H7 (cell line): ENCODE measurements at regions not wholly inside any gene's neighbourhood (a gene's known extent, or its start where the extent isn't known, plus 50 kb on each side); places are given as distances from the start of the nearest gene placed in this dataset.

Source experiments
- DNase-seq: peaks from one replicate; pipeline ENCODE4 v3.0.0; 2012
- H3K27me3 ChIP-seq: 2 replicates; pipeline ENCODE4 v1.6.0; 2011; ENCODE audit warnings: mild to moderate bottlenecking, low read length; ENCODE audit not compliant: control insufficient read depth, insufficient read depth
- H3K36me3 ChIP-seq: replicated peaks from 2 replicates; pipeline ENCODE4 v1.5.1; 2011; ENCODE audit warnings: low read length; ENCODE audit not compliant: control insufficient read depth, insufficient read depth
- H3K4me3 ChIP-seq: 2 replicates; pipeline ENCODE4 v1.5.1; 2011; ENCODE audit warnings: low read depth, mild to moderate bottlenecking, control low read depth, low read length, moderate library complexity; ENCODE audit not compliant: insufficient read depth

- H3K36me3 ChIP-seq, result no peaks in the 10 kb centered on the region
- H3K27me3 ChIP-seq, result no peaks in the 10 kb centered on the region
- H3K4me3 ChIP-seq, result no peak overlapping the region
- DNase-seq, result no peak
Measured at GRCh38 chr13:67769987-67770341, 539.8 kb upstream of the PCDH9 start.

DNA sequence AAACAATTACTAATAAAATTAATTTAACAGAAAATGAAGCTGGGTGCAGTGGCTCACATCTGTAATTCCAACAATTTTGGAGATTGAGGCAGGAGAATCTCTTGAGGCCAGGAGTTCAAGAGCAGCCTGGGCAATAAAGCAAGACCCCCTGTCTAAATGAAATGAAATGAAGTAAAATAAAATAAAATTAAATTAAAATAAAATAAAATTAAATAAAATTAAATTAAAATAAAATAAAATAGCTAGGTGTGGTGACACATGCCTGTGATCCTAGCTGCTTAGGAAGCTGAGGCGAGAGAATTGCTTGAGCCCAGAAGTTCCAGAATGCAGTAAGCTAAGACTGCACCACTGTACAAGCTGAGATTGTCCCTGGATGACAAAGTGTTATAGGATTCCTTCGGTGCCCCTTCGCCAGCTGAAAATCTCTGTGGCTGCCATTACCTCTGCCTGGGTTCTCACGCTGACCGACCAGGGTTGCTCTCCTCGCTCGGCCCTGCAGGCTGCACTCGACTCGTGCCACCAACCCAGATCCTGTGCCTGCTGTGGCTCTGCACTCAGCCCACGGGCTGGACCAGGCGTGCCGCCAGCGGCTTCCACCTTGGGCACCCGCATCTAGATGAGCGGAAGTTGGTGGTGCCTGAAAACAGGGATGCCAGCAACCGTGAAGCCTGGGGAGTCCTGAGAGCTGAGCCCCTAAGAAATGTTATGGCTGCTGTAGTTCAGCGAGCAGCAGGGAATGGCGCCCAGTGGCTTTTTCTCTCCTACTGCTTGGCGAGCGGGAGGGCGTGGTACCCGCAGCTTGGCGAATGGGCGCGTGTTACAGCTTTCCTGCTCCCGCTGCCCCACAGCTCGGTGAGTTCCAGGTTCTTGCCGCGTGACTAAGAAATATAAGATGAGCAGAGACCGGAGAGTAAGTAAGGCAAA lies 539.2 kb upstream of the PCDH9 start:
- Histone ChIP-seq H3K4me3 (no peak overlapping the region), H3K36me3 (no peaks in the 10 kb centered on the region), H3K27me3 (no peaks in the 10 kb centered on the region)
- DNase-seq, result no peak

- no peak for DNase-seq
- no peaks in the 10 kb centered on the region; the same call in 1 of the 2 replicates for H3K27me3 ChIP-seq
- no peak overlapping the region for H3K4me3 ChIP-seq
- H3K36me3 ChIP-seq, result no peaks in the 10 kb centered on the region
Measured at GRCh38 chr13:67763984-67764383, 533.8 kb upstream of the PCDH9 start.

DNA sequence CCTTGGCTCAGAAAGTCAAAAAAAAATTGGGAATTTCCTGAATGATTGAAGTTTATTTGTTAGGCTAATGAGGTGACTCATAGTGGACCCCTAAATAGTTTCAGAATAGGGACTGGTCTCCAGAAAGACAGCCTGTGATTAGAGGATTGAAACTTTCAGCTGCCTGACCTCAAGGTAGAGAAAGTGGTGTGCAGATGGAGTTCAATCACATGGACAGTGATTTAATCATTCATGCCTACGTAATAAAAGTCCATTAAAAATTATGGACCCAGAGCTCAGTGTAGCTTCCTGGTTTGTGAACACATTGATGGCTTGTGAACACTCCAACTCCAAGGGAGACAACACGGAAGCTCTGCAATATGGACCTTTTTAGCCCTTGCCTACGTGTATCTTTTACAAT lies 533.2 kb upstream of the PCDH9 start:
- no peak for DNase-seq
- Histone ChIP-seq H3K36me3 (no peaks in the 10 kb centered on the region), H3K27me3 (no peaks in the 10 kb centered on the region; the same call in 1 of the 2 replicates), H3K4me3 (no peak overlapping the region)

GRCh38 chr13:67758975-67759374 lies 528.8 kb upstream of the PCDH9 start:
- DNase-seq, result no peak
- H3K4me3 ChIP-seq, result no peak overlapping the region

GRCh38 chr13:67754012-67754411 lies 523.9 kb upstream of the PCDH9 start:
- Histone ChIP-seq H3K27me3 (no peaks in the 10 kb centered on the region), H3K4me3 (no peak overlapping the region), H3K36me3 (no peaks in the 10 kb centered on the region)
- no peak for DNase-seq

More at GRCh38 chr13:67758975-67759374, 528.8 kb upstream of the PCDH9 start:
- H3K27me3 ChIP-seq, result no peaks in the 10 kb centered on the region; the same call in 1 of the 2 replicates
- H3K36me3 ChIP-seq, result no peaks in the 10 kb centered on the region

GRCh38 chr13:67752759-67753158 lies 522.6 kb upstream of the PCDH9 start:
- H3K4me3 ChIP-seq, result no peak overlapping the region
- DNase-seq, result no peak
- no peaks in the 10 kb centered on the region for H3K27me3 ChIP-seq
- no peaks in the 10 kb centered on the region for H3K36me3 ChIP-seq

DNA sequence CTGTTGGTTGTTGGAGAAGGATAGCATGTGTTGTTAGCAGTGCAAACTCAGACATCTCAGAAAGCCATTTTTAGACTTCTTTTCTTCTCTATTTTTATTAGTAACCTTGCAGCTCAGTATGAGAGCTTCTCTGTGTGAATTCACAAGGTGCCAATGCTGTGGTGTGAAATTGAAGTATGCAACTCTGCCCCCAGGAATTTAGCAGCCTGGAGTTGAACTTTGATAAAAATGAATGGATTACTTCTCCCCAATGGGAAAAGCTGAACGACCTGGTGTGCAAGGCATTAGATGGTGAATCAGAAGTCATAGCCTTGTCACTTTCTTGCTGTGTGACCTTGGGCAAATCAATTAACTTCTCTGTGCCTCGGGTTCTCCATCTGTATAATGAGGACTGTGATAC lies 512.3 kb upstream of the PCDH9 start:
- no peaks in the 10 kb centered on the region for H3K36me3 ChIP-seq
- H3K4me3 ChIP-seq, result no peak overlapping the region
- H3K27me3 ChIP-seq, result no peaks in the 10 kb centered on the region
- no peak for DNase-seq

DNA sequence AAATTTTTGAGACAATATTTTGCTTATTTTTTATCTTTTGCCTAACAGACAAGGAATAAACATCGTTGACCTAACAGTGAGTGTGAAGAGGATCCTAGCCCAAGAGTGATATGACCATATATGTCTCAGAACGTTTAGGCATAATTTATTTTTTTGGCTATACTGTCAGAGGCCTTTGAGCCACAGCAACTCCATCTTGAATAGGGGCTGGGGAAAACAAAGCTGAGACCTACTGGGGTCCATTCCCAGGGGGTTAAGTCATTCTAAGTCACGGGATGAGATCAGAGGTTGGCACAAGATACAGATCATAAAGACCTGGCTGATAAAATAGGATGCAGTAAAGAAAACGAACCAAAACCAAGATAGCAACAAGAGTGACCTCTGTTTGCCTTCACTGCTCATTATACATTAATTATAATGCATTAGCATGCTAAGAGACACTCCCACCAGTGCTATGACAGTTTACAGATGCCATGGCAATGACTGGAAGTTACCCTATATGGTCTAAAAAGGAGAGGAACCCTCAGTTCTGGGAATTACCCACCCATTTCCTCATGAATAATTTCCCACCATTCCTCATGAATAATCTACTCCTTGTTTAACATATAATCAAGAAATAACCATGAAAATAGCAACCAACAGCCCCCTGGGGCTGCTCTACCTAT lies 510.9 kb upstream of the PCDH9 start:
- Histone ChIP-seq H3K36me3 (no peaks in the 10 kb centered on the region), H3K27me3 (no peaks in the 10 kb centered on the region), H3K4me3 (no peak overlapping the region)
- no peak for DNase-seq

DNA sequence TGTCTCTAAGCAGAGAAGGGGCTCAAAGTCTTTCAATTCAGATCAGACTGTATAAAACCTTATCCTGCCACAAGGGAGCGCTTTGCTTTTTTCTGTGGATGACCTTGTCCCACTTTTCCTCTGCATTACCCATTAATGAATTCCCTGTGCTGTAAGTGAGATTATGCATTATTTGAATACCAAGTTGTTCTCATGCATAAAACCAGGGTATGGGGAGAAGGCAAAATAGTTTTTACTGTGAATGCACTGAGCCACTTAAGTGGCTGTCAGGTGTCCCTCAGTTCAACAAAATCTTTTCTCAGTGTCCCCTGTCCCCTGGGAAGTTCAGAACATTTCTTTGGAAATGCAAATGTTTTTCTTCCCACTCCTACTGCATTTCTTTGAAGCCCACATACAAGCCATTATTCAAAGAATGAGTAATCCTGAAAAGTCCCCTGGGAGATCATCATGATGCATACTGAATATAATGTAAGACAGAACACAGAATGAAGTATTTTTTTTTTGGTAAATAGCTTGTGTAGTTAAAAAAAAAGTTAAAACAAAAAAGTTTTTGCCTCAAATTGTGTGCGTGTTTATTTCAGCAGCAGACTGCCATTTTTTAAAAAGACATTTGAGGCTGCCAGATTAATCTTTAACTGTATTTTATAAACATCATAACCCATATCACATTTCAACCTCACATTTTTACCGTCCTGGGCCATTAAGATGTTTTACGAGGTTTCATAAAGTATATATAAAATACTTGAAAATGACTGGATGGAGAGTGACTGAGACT lies 506.7 kb upstream of the PCDH9 start:
- Histone ChIP-seq H3K4me3 (no peak overlapping the region), H3K27me3 (no peaks in the 10 kb centered on the region), H3K36me3 (no peaks in the 10 kb centered on the region)
- peak; percentile 2 for DNase-seq

DNA sequence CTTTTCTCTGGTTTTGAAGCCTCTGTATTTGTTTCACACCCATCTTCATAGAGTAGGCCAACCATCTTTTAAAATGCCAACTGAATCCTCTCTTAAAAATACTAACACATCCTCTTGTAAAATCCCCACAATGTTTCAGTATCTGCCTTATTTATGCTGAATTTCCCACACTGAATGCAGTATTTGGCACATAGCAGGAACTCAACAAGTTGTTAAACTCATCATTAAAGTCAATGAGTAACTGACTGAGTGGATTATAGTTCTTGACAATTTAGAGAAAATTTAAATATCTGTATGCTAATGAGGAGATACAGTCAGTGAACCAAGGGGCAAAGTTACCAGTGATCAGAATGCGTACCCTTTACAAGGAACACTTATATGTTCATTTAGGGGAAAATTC lies 505.5 kb upstream of the PCDH9 start:
- Histone ChIP-seq H3K4me3 (no peak overlapping the region), H3K36me3 (no peaks in the 10 kb centered on the region)
- no peak for DNase-seq

GRCh38 chr13:67726979-67727378 lies 496.8 kb upstream of the PCDH9 start:
- Histone ChIP-seq H3K4me3 (no peak overlapping the region), H3K27me3 (no peaks in the 10 kb centered on the region), H3K36me3 (no peaks in the 10 kb centered on the region)
- no peak for DNase-seq

More for the DNA sequence above, 505.5 kb upstream of the PCDH9 start:
- no peaks in the 10 kb centered on the region for H3K27me3 ChIP-seq

DNA sequence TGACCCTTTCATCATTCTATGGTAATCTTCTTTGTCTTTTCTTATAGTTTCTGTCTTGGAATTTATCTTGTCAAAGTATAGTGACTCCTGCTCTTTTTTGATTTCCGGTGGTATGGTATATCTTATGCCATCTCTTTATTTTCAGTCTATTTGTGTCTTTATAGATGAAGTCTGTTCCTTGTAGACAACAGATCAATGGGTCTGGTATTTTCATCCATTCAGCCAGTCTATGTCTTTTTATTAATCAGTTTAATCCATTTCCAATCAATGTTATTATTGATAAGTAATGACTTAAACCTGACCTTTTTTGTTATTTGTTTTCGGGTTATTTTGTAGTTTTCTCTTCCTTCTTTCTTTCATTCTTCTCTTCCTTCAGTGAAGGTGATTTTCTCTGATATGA lies 495.9 kb upstream of the PCDH9 start:
- no peak for DNase-seq
- no peak overlapping the region for H3K4me3 ChIP-seq
- no peaks in the 10 kb centered on the region for H3K27me3 ChIP-seq
- H3K36me3 ChIP-seq, result no peaks in the 10 kb centered on the region

DNA sequence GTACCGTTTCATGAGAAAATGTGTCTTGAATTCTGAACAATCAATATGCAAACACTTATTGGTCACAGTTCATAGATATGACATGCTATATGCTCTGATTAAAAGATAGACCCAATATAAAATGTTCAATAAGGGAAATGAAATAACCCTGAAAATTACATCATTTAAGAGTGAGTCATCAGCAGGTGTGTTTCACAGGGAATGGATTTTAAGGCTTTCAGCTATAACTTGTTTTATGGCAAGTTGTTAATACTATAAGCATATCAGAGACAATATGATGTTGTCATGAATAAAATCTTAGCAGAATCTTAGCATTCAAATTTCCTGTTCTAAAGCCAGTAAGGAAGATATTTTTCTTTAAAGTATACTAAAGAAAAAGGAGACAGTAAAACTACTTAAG lies 483.4 kb upstream of the PCDH9 start:
- Histone ChIP-seq H3K4me3 (no peak overlapping the region), H3K27me3 (no peaks in the 10 kb centered on the region), H3K36me3 (no peaks in the 10 kb centered on the region)
- no peak for DNase-seq

GRCh38 chr13:67696775-67697174 lies 466.6 kb upstream of the PCDH9 start:
- no peak for DNase-seq
- Histone ChIP-seq H3K36me3 (no peaks in the 10 kb centered on the region), H3K27me3 (no peaks in the 10 kb centered on the region), H3K4me3 (no peak overlapping the region)
